Pancreas (tissue), 10 donors: ENCODE measurements at regions not wholly inside any gene's neighbourhood (a gene's known extent, or its start where the extent isn't known, plus 50 kb on each side); places are given as distances from the start of the nearest gene placed in this dataset.

Source experiments
- ATAC-seq, 4 donors: fragments of 200-7000 bp; cut with Tn5 transposase; one replicate each; pipeline versions ENCODE4 v1.8.0 to v1.9.1; 2020; ENCODE audit warnings: mild to moderate bottlenecking in 4 of 4, moderate library complexity in 4 of 4
- DNase-seq, 6 donors: peaks; one replicate each; pipeline ENCODE4 v3.0.0-alpha.2; 2020
- FAIRE-seq: peaks from 2 replicates; lab custom pipeline; 2012; peaks lifted over from hg19 to GRCh38; lab: Jason Lieb, UNC
- H3K27ac ChIP-seq, 4 donors: fragments of 200-600 bp; sonication (generic); 1 replicate in 3 of 4; 2 replicates in 1 of 4; pipeline versions ENCODE4 v1.5.0 to v1.8.0; 2020
- H3K27me3 ChIP-seq, 4 donors: fragments of 200-600 bp; one replicate each; pipeline ENCODE4 v1.8.0; 2021
- H3K36me3 ChIP-seq, 3 donors: fragments of 200-600 bp; sonication (generic) in 1 of 3; one replicate each; pipeline versions ENCODE4 v1.5.0 to v1.8.0; 2020 to 2021
- H3K4me1 ChIP-seq, 3 donors: fragments of 200-600 bp; one replicate each; pipeline ENCODE4 v1.8.0; 2021
- H3K4me3 ChIP-seq, 4 donors: fragments of 200-600 bp; sonication (generic) in 2 of 4; one replicate each; pipeline versions ENCODE4 v1.5.0 to v1.8.0; 2020 to 2021
- H3K9me3 ChIP-seq, 4 donors: fragments of 200-600 bp; one replicate each; pipeline ENCODE4 v1.8.0; 2021
- WGBS, 2 donors: extraction: QIAGEN DNeasy Blood & Tissue Kit; methylation state at CpG; one replicate each; pipeline ENCODE4 v1.1.7; 2013; 5-methylcytosine and 5-hydroxymethylcytosine counted together
- intact Hi-C, 3 donors: fragments of 100-400 bp; cut with DNase I; formaldehyde crosslinking; loops; one replicate each; pipeline versions ENCODE4 v1.11.1 to v1.14.2; 2022
- TF ChIP-seq, protein P1 (sequence below), 4 donors: fragments of 200-600 bp; sonication (generic) in 3 of 4; IDR thresholded peaks; one replicate each; pipeline versions ENCODE4 v1.5.0 to v1.8.0; 2021; ENCODE audit warnings: antibody characterized with exemption in 4 of 4
- donor health status: healthy with polysubstance abuse.
- donor health status: DM: no; HTN: no; CAD: no; lungs with moderate emphysema.
- donor health status: DM: no; HTN: no; CAD: no.
- donor health status: control.
- donor health status: control.
- donor health status: Bipolar disorder and iron deficiency.
- donor health status: DM: yes; HTN: yes; CAD: no.
- donor health status: DM: no; HTN: no; CAD: no.
- donor health status: DM: no; HTN: no; CAD: no.
- donor health status: DM: yes; HTN: yes; CAD: no.

DNA sequence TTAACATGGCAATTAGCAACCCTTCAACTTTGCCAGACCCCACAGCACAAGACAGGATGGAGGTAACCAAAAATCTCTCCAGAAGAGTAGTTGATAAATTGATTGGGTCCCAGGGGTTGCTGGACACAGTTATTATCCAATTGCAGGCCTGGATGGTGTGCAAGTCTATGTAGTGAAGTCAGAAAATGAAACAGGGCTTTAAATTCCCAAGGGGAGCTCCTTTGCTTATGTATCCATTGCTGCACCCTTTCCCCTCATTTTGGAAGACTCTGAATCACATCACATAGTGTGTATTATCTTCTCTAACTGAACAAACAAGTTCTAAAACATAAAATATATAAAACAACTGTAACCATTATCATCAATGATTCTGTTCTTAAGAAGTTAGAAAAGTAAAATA lies 550.2 kb downstream of the LMO4 start:
- no peak overlapping the region for H3K27ac ChIP-seq
- H3K4me1 ChIP-seq: no peaks in the 10 kb centered on the region
- DNase-seq (no peak), ATAC-seq (no peak), FAIRE-seq (no peak)
- intact Hi-C loops: no loop called here
- H3K4me3 ChIP-seq: no peak overlapping the region
- no peaks in the 10 kb centered on the region for H3K36me3 ChIP-seq
- H3K9me3 ChIP-seq: no peaks in the 10 kb centered on the region
- TF ChIP-seq, protein P1, sequence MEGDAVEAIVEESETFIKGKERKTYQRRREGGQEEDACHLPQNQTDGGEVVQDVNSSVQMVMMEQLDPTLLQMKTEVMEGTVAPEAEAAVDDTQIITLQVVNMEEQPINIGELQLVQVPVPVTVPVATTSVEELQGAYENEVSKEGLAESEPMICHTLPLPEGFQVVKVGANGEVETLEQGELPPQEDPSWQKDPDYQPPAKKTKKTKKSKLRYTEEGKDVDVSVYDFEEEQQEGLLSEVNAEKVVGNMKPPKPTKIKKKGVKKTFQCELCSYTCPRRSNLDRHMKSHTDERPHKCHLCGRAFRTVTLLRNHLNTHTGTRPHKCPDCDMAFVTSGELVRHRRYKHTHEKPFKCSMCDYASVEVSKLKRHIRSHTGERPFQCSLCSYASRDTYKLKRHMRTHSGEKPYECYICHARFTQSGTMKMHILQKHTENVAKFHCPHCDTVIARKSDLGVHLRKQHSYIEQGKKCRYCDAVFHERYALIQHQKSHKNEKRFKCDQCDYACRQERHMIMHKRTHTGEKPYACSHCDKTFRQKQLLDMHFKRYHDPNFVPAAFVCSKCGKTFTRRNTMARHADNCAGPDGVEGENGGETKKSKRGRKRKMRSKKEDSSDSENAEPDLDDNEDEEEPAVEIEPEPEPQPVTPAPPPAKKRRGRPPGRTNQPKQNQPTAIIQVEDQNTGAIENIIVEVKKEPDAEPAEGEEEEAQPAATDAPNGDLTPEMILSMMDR (IDR thresholded peaks at IDR 0.05): no peak
- H3K27me3 ChIP-seq: no peaks in the 10 kb centered on the region

DNA sequence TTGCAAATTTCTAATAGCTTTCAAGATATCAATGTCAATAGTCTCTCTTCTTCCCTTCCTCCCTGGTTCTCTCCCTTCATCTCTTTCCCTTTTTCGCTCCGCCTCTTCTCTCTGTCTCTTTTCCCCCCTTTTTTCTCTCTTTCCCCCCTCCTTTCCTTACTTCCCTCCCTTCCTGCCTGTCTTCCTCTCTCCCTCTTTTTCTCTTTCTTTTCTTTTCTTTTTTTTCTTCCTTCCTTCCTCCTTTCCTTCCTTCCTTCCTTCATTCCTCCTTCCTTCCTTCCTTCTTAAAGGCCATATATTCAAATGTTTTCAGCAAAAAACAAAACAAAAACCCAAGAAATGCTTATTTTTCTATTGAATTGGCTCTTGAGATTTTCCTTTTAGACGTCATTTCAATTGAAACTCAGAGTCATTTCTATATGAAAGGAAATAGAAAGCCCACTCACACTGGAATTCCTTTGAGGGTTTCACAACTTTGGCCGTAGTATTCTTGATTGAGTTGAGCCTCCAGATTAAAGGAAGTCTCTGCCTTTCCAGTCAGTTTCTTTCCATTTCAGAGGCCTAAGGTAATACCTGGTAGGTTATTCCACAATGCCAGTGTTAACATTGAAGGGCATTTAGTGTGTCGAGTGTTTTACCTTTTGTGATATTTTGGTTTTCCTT lies 551.5 kb downstream of the LMO4 start:
- DNase-seq: no peak
- intact Hi-C loops: no loop called here
- TF ChIP-seq, protein P1 (IDR thresholded peaks at IDR 0.05): no peak
- WGBS, 2 donors: 88 to 94% methylated on average over 5 of the region's 5 CpGs
- no peaks in the 10 kb centered on the region for H3K36me3 ChIP-seq
- no peaks in the 10 kb centered on the region for H3K27me3 ChIP-seq
- H3K4me1 ChIP-seq: no peaks in the 10 kb centered on the region
- ATAC-seq: no peak
- FAIRE-seq: no peak
- H3K27ac ChIP-seq: no peak overlapping the region
- no peaks in the 10 kb centered on the region for H3K9me3 ChIP-seq
- H3K4me3 ChIP-seq: no peak overlapping the region

DNA sequence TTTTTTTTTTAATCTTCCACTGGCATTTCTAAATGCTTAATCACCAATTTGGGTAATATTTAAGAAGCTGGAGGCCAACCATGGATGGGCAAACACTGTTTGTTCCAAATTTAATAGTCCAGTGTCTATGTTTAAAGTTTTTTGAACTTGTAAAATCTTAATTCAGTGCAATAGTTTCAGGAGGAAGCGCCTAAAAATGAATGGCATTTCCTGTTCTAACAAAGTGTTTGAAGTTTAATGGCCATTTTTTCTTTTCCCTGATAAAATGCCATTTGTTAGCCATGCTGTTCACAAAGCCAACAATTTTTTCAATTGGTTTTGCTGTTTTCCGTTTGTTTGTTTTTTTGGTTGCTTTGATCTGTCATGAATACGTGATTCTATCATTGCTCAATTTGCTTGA lies 552.1 kb downstream of the LMO4 start:
- H3K9me3 ChIP-seq: no peaks in the 10 kb centered on the region
- H3K36me3 ChIP-seq: no peaks in the 10 kb centered on the region
- TF ChIP-seq, protein P1 (IDR thresholded peaks at IDR 0.05): no peak
- no peak overlapping the region for H3K4me3 ChIP-seq
- intact Hi-C loops: no loop called here
- no peak overlapping the region for H3K27ac ChIP-seq
- no peaks in the 10 kb centered on the region for H3K27me3 ChIP-seq
- no peak for ATAC-seq
- WGBS, 2 donors: 61 to 71% methylated on average over 3 of the region's 3 CpGs
- FAIRE-seq: no peak
- no peak for DNase-seq
- no peaks in the 10 kb centered on the region for H3K4me1 ChIP-seq

DNA sequence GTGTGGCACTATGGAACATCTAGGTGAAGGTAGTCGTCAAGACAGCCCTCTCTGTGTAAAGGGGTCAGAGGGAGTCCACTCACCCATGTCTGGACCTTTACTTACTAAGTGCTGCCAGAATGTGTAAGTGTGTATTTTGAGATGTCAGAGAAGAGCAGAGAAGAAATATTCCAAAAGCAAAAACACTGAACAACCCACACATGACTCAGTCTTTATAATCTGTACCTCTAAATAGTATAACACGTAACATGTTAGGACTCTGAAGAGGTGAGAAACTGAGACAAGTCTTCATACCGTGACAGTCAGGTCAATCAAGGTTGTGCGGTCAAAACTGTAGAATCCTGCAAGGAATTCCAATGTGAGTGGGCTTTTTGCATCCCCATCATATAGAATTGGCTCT lies 555.2 kb downstream of the LMO4 start:
- TF ChIP-seq, protein P1 (IDR thresholded peaks at IDR 0.05): no peak
- Histone ChIP-seq H3K27me3 (no peaks in the 10 kb centered on the region), H3K9me3 (no peaks in the 10 kb centered on the region), H3K4me3 (no peak overlapping the region), H3K27ac (no peak overlapping the region), H3K4me1 (no peaks in the 10 kb centered on the region), H3K36me3 (no peaks in the 10 kb centered on the region)
- DNase-seq: no peak
- no peak for FAIRE-seq
- no peak for ATAC-seq
- intact Hi-C loops: no loop called here
- 80 to 87% methylated on average over 4 of the region's 4 CpGs for WGBS, 2 donors

DNA sequence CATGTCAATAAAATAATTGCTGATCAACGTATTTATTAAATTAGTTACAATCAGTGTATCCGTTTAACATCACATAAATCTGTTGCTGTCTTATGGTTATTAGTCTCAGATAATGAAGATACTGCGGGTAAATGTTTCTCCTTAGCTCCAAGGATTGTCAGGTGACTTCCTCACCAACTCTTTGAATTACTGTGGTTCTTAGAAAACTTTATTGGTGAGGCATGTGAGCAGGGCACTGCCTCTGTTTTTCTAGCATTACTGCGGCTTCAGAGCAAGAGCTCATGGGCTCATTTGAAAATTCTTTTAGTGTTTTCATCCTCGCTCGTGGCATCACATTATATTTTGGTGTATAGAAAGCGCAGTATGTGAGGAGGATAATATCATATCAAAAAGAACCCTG lies 555.9 kb downstream of the LMO4 start:
- H3K27ac ChIP-seq: no peak overlapping the region
- FAIRE-seq (no peak), ATAC-seq (no peak), DNase-seq (no peak)
- no peaks in the 10 kb centered on the region for H3K9me3 ChIP-seq
- TF ChIP-seq, protein P1 (IDR thresholded peaks at IDR 0.05): no peak
- intact Hi-C loops: no loop called here
- WGBS, 2 donors: 87 to 93% methylated on average over 7 of the region's 7 CpGs
- no peaks in the 10 kb centered on the region for H3K4me1 ChIP-seq
- no peak overlapping the region for H3K4me3 ChIP-seq
- no peaks in the 10 kb centered on the region for H3K36me3 ChIP-seq
- no peaks in the 10 kb centered on the region for H3K27me3 ChIP-seq
